NT2/D1 (cell line): ENCODE measurements at regions not wholly inside any gene's neighbourhood (a gene's known extent, or its start where the extent isn't known, plus 50 kb on each side); places are given as distances from the start of the nearest gene placed in this dataset.

Source experiments
- YY1 ChIP-seq: IDR thresholded peaks from 2 replicates; pipeline ENCODE4 v1.6.1; 2011; ENCODE audit not compliant: insufficient read length, insufficient read depth
- ZNF274 ChIP-seq: IDR thresholded peaks from 2 replicates; pipeline ENCODE4 v1.6.1; 2011; ENCODE audit warnings: mild to moderate bottlenecking, low read depth, low read length

- no peak for TF ChIP-seq ZNF274
- no peak for TF ChIP-seq YY1
These were observed 290.8 kb downstream of the MED10 start for GRCh38 chr5:6087576-6087975.
